Subcutaneous abdominal adipose tissue (tissue), 5 donors: ENCODE measurements at regions not wholly inside any gene's neighbourhood (a gene's known extent, or its start where the extent isn't known, plus 50 kb on each side); places are given as distances from the start of the nearest gene placed in this dataset.
"Not testable (repeated sequence)": the region's sequence is repeated elsewhere in the genome, so short reads cannot be mapped to it uniquely, and the experiment has no call there.

Experiments used
- H3K27ac ChIP-seq: one replicate; pipeline ENCODE4 v1.7.0; 2013; ENCODE audit warnings: low read depth, mild to moderate bottlenecking, inconsistent platforms, low read length, moderate library complexity
- H3K27me3 ChIP-seq, 5 donors: one replicate each; pipeline ENCODE4 v1.7.0; 2013; ENCODE audit warnings: low read length in 5 of 5, inconsistent platforms in 1 of 5; ENCODE audit not compliant: control insufficient read depth in 5 of 5, insufficient read depth in 4 of 5
- H3K36me3 ChIP-seq, 5 donors: one replicate each; pipeline ENCODE4 v1.7.0; 2013; ENCODE audit warnings: low read length in 5 of 5; ENCODE audit not compliant: control insufficient read depth in 5 of 5, insufficient read depth in 5 of 5
- H3K4me1 ChIP-seq, 5 donors: one replicate each; pipeline ENCODE4 v1.7.0; 2013; ENCODE audit warnings: low read length in 5 of 5, mild to moderate bottlenecking in 3 of 5, moderate library complexity in 1 of 5; ENCODE audit not compliant: control insufficient read depth in 5 of 5, insufficient read depth in 5 of 5
- H3K4me3 ChIP-seq, 5 donors: one replicate each; pipeline ENCODE4 v1.7.0; 2013; ENCODE audit warnings: low read length in 5 of 5, low read depth in 1 of 5
- H3K9ac ChIP-seq, 5 donors: one replicate each; pipeline ENCODE4 v1.7.0; 2013; ENCODE audit warnings: low read length in 5 of 5, mild to moderate bottlenecking in 4 of 5, moderate library complexity in 3 of 5
- H3K9me3 ChIP-seq, 5 donors: one replicate each; pipeline ENCODE4 v1.7.0; 2013; ENCODE audit warnings: low read length in 5 of 5; ENCODE audit not compliant: control insufficient read depth in 5 of 5
- donor health status: healthy.
- donor health status: healthy.
- donor health status: healthy.
- donor health status: healthy.
- donor health status: healthy.

DNA sequence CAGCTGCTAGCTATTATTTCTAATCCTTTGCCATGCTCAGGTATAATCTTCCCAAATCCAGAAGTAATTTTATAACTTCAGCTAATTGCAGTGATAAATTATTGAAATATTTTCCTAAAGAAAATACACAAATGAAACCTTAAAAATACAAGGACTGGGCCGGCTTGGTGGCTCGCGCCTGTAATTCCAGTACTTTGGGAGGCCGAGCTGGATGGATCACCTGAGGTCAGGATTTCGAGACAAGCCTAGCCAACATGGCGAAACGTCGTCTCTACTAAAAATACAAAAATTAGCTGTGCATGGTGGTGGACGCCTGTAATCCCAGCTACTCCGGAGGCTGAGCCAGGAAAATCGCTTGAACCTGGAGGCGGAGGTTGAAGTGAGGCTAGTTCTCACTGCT is 609.2 kb upstream of the POTED start:
- H3K9me3 ChIP-seq, H3K9ac ChIP-seq, H3K27ac ChIP-seq, H3K36me3 ChIP-seq, H3K27me3 ChIP-seq, H3K4me1 ChIP-seq: not testable (repeated sequence)
- H3K4me3 ChIP-seq, result peak overlapping the region in 1 of 5 donors; percentile 1

DNA sequence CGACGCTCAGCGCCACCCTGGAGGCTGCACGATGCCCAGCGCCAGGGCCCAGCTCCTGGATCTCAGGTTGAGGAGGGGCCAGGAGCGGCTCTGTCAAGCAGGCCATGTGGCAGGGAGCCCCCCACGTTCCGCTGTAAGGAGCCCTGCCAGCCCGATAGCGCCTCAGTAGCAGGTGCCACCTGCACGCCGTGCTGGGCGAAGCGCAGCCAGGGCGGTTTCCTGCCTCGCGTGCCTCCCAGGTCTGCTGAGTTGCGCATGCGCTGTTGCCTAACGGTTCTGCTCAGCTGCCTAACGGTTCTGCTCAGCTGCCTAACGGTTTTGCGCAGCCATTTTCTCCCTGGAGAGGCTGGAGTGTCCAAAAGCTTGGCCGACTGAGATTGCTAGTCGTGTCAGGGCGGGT is 571.9 kb upstream of the POTED start:
- H3K4me1 ChIP-seq, H3K4me3 ChIP-seq, H3K9ac ChIP-seq, H3K9me3 ChIP-seq, H3K36me3 ChIP-seq, H3K27ac ChIP-seq, H3K27me3 ChIP-seq: not testable (repeated sequence)

DNA sequence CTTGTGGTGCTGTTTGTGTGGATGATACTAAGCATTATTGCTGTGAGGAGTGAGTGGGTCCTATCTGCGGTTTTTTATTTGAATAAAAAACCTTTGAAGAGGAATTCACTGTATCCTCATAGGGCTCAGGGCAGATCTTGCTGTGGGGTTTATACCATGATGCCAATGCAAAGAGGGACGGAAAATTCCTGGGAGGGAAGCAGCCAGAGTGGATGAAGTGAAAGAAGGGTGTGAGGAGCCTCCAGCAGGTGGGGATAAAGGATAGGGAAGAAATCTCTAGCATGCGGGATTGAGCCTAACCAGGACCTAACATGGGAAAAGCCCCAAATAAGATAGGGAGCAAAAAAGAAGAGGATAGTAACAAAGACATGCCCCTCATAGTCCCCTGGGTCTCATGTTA is 556.8 kb upstream of the POTED start:
- not testable (repeated sequence) for H3K27me3 ChIP-seq, H3K27ac ChIP-seq, H3K4me3 ChIP-seq, H3K9me3 ChIP-seq, H3K36me3 ChIP-seq, H3K4me1 ChIP-seq, H3K9ac ChIP-seq
